Dermis blood vessel endothelial cell (primary cell): ENCODE measurements at regions not wholly inside any gene's neighbourhood (a gene's known extent, or its start where the extent isn't known, plus 50 kb on each side); places are given as distances from the start of the nearest gene placed in this dataset.

Experiments
- DNase-seq: peaks from one replicate; pipeline ENCODE4 v3.0.0; 2010

DNA sequence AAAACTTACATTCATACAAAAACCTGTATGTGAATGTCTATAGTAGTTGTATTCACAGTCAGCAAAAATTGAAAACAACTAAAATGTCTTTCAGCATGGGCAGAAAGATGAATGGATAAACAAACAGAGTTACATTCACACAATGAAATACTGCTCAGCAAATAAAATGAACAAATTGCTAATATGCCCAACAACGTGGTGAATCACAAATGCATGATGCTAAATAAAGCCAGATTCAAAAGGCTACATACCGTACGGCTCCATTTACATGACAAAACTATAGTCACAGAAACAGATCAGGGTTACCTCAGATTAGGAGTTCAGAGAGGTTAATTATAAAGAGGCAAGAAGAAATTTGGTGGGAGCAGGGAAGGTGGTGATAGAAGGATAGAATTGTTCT is 100.7 kb upstream of the KCTD3 start:
- DNase-seq = no peak

DNA sequence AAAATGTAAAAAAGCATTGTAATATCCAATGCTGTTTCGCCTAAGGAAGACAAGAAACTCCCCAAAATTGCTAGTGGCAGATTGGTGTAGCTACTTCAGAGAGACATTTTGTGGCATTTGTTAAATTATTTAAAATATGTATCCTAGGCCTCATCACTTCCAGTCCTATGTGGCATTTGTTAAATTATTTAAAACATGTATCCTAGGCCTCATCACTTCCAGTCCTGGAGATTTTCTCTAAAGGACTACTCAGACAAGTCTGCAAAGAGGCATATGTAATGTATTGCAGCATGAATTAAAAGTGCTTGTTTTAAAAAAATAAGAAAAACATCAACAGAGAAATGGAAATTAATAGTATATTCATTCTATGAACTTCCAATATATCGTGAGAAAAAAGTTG is 95.6 kb upstream of the KCTD3 start:
- no peak for DNase-seq

- no peak for DNase-seq
These were observed 94.4 kb upstream of the KCTD3 start for GRCh38 chr1:215472723-215473122.

GRCh38 chr1:215473943-215474342 is 93.2 kb upstream of the KCTD3 start:
- no peak for DNase-seq

- DNase-seq = no peak
These were observed 92.2 kb upstream of the KCTD3 start for GRCh38 chr1:215474940-215475339.

DNA sequence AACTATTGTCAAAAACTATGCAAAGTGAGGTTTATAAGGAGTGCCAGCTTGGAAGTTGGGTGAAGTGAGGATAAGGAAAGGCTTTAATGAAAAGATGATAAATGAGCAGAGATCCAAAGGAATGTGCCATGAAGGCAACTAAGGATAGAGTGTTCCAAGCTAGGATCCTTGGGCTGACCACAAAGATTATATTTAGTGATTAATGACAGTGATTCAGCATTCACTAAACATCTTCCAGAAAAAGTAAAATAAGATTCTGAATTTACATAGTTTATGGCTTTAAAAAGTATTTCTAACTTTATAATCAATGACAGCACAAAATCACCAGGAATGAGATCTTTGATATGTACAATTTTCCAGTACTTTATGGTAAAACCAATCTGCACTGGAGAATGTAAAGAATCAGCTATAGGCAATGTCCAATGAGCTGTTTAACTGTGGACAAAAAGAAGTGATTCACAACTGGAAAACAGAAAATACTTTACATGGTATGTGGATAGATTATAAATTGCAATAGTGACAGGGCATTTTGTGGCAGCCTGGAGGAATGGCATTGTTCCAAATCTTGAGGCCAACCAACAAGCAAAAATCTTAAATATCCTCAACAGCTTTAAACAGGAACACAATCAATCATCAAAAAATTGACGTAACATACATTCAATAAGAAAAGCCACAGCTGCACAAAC is 91.2 kb upstream of the KCTD3 start:
- DNase-seq = no peak

GRCh38 chr1:215476541-215476940 is 90.6 kb upstream of the KCTD3 start:
- DNase-seq = no peak

GRCh38 chr1:215477632-215478031 is 89.5 kb upstream of the KCTD3 start:
- DNase-seq = no peak

DNA sequence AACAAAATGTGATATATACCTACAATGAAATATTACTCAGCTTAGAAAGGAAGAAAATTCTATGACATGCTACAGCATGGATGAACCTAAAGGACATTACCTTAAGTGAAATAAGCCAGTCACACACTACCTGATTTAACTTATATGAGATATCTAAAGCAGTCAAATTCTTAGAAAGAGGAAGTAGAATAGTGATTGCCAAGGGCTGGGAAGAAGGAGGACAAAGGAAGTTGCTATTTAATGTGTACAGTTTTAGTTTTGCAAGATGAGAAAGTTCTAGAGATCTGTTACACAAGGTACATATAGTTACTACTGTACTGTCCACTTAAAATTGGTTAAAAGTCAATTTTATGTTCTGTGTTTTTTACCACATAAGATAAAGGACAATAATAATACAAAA is 87.5 kb upstream of the KCTD3 start:
- DNase-seq = no peak

- DNase-seq = no peak
These were observed 85.0 kb upstream of the KCTD3 start for GRCh38 chr1:215482079-215482478.

DNA sequence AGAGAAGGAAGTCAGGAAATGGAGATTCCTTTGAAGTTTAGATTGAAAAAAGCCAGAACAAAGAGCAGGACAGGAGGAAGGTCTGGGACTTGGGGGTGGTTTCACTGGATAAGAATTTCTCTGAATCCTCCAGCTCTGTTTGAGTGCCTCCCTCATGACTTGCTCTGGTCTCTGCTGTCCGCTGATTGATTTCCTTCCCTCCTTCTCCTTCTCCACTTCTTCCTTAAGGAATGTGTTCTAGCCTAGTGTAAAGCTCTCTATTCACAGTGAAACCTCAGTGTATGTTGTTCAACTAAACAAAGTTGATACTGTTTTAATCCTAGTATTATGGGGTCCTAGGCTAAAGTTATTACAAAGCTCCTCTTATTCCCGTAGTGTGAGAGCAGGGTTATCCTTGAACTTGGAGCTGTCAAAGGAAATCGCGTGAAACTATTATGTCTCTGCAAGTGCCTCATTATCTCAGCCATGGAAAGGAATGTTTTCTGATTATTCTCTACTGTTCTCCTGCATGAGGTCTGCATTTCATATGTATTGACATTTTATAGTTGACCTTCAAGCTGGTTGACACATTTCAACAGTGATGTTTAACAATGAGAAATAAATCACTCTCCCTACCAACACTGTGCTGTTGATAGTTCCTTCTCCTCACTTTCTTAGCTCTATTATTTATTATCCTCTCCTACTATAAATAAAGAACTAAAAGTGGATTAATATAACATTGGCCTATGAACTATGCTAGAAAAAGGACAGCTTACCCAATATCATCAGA is 82.7 kb upstream of the KCTD3 start:
- no peak for DNase-seq

GRCh38 chr1:215487466-215487865 is 79.6 kb upstream of the KCTD3 start:
- no peak for DNase-seq

DNA sequence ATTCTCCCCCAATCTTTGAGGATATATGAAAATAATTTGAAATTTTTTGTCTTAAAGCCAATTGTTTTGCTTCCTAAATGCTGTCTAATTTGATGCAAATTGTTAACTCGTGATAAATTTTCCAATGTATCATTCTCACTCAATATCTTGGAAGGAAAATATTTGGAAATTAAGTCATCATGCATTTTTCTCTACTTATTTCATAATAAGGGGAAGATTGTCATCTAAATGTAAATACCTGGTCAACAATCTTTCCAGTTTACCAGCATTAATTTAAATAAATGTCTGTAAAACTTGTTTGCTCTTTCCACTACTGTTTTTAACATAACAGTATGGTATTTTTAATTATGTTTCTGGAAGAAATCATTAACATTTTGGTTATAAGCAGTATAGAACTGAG is 78.3 kb upstream of the KCTD3 start:
- DNase-seq = no peak

GRCh38 chr1:215489771-215490565 is 77.1 kb upstream of the KCTD3 start:
- no peak for DNase-seq

DNA sequence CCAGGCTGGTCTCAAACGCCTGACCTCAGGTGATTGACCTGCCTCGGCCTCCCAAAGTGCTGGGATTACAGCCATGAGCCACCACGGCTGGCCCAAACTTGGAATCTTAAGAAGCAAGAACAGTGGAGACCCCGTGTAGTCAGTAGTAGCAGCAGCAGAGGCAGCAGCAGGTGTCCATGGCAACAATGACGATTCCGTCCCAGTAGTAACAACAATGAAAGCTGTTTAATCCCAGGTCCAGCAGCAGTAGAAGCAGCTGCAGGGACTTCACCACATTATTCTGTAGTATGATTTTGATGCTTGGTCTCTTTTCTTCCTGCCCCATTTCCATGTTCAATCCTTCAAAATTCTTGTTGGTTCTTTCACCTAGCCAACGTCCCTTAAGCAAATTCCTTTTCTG is 69.6 kb upstream of the KCTD3 start:
- no peak for DNase-seq

- DNase-seq = no peak
These were observed 65.6 kb upstream of the KCTD3 start for GRCh38 chr1:215501496-215501895.

- DNase-seq = no peak
These were observed 65.0 kb upstream of the KCTD3 start for GRCh38 chr1:215502081-215502480.

GRCh38 chr1:215507119-215507518 is 60.0 kb upstream of the KCTD3 start:
- no peak for DNase-seq

DNA sequence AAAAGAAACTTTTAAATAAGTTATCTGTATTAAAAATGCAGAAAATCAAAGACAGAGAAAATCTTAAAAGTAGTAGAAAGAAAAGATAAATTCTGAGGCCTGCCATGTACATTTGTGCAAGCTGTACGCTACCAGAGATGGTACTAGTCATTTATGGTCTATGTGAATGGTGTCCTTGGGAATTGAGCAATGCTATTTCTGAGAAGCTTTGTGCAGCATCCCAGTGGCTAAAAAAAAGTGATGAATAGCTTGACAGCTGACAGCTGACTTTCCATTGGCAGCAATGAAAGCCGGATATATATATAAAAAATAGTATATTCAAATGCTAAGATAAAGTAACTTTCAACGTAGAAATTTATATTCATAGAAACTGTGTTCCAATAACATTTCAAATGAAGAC is 58.8 kb upstream of the KCTD3 start:
- DNase-seq = no peak
